GM21786 (cell line): ENCODE measurements at regions not wholly inside any gene's neighbourhood (a gene's known extent, or its start where the extent isn't known, plus 50 kb on each side); places are given as distances from the start of the nearest gene placed in this dataset.

Source experiments
- ATAC-seq: cut with Tn5 transposase; IDR thresholded peaks from one replicate; pipeline ENCODE4 v1.9.1; 2021; ENCODE audit not compliant: unreplicated experiment

GRCh38 chr3:28087591-28087990 lies 153.8 kb upstream of the CMC1 start:
- no peak for ATAC-seq

DNA sequence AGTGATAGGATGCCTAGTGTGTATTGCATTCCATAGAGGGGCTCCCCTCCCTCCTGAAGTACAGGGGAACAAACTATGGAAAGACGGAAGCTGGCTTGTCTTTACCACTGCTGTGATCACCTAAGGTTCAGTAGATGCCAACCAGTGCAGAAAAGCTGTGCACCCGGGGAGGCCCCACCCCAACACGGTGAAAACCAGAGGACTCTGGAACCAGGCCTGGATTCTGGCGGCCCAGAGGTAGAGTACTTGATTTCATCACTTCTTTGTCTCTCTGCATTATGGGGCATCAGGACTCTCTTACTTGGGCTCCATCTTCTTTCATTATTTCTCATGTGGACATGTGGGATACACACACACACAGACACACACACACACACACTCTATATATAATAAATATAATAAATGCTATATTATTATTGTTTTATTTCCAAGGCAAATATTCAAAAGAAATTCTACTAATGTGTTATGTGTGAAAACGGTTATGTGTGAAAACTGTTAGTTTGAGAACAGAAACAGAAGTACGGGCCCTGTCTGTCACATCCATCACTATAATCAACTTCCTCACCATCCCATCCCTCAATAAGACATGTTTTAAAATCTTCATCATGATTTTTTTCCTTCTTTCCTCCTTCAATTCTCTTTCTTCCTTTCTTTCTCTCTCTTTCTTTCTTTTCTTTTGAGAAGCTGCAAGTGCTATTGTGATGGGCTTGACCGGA lies 152.4 kb upstream of the CMC1 start:
- ATAC-seq = no peak

DNA sequence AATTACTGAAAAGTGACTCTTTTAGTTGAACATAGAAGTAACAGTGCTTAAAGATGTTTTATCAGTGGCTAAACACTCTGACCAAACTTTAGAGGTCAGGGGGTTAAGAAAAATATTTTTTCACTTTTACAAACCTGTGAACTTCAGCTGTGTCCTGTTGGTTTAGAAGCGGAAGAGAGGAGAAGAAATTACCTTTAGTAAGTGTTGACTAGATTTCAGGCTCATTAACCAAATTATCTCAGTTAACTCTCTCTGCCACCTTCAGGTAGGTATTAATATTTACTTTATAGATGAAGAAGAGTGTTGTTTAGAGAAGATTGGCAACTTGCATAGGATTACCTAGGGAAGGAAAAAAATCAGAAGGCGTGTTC lies 151.9 kb upstream of the CMC1 start:
- no peak for ATAC-seq

GRCh38 chr3:28099296-28099695 lies 142.1 kb upstream of the CMC1 start:
- no peak for ATAC-seq

DNA sequence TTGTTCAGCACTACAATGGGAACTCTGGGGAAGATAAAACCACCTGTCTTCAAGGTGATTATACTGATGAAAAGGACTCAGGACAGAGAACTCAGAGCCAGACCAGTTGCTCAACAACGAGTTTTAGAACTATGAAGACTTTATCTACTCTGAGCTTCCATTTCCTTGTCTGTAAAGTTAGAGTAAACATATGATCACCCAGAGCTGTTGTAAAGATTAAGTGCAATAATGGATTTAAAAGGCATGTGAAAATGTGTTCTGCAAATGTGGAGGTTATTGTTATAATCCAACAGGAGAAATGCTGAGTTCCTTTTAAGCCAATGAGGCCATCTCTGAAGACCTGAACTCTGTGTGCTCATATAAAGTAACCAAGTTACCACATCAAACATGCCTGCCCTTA lies 139.7 kb upstream of the CMC1 start:
- no peak for ATAC-seq

GRCh38 chr3:28103861-28104260 lies 137.6 kb upstream of the CMC1 start:
- no peak for ATAC-seq

- ATAC-seq = no peak
Measured at GRCh38 chr3:28104896-28105534, 136.4 kb upstream of the CMC1 start.

- no peak for ATAC-seq
Measured at GRCh38 chr3:28109829-28110228, 131.6 kb upstream of the CMC1 start.

DNA sequence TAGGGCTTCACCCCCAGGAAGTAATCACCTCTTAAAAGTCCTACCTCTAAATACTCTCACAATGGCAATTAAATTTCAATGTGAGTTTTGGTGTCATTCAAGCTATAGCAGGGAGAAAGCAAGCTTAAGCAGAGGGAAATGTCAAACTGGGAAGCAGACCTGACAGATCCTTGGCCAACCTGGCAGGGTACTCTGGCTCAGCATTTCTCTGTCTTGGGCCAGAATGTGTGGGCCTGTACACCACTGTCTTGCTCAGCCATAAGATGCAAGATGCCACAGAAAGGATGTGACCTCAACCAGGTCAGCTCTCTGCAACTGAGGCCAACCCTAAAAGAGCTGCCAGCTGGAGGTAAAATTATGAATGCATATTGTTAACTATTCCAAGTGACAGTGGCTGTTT lies 130.6 kb upstream of the CMC1 start:
- ATAC-seq = no peak

- no peak for ATAC-seq
Measured at GRCh38 chr3:28114893-28115292, 126.5 kb upstream of the CMC1 start.

DNA sequence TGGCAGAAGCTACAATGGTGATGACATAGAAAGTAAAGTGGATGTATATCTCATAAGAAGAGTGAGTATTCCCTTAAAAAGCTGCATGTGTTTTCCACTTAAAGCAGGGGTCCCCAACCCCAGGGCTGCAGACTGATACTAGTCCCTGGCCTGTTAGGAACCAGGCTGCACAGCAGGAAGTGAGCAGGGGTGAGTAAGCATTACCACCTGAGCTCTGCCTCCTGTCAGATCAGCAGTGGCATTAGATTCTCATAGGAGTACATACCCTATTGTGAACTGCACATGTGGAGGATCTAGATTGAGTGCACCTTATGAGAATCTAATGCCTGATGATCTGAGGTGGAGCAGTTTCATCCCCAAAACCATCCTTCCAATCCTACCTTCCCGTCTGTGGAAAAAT lies 126.1 kb upstream of the CMC1 start:
- ATAC-seq = no peak

DNA sequence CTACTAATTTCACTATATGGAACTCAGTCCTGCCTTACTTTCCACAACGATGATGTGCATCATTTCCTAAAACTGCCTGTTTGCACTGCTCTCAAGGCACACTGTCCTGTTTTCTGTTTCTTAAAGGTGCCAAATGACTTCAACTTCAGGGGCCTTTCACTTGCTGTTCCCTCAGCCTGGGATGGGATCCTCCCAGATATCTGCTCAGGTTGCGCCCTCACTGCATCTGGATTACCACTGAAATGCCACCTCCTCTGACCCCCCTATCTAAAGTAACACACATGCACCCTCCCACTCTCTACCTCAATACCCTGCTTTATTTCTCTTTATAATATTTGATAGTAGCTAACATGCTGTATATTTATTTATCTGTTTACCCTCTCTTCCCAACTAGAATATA lies 123.8 kb upstream of the CMC1 start:
- no peak for ATAC-seq

- no peak for ATAC-seq
Measured at GRCh38 chr3:28118087-28118486, 123.3 kb upstream of the CMC1 start.

DNA sequence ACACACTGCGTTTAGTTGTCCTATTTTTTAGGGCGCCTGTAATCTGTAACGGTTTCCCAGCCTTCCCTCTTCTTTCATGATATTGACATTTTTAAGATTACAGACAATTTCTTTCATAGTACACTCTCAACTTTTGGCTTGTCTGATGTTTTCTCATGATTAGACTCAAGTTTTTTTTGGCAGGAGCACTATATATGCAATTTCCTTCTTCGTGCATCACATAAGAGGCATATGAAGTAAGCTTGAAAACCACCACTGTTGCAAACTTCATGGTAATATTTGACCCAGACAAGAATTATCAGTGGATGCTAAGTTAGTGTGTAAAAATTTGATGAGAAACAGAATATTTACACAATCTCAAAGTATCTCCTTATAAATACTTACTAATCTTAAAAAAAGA lies 119.2 kb upstream of the CMC1 start:
- no peak for ATAC-seq

GRCh38 chr3:28124882-28125281 lies 116.5 kb upstream of the CMC1 start:
- no peak for ATAC-seq

GRCh38 chr3:28125342-28125741 lies 116.1 kb upstream of the CMC1 start:
- ATAC-seq = no peak

- ATAC-seq = no peak
Measured at GRCh38 chr3:28130836-28131235, 110.6 kb upstream of the CMC1 start.

DNA sequence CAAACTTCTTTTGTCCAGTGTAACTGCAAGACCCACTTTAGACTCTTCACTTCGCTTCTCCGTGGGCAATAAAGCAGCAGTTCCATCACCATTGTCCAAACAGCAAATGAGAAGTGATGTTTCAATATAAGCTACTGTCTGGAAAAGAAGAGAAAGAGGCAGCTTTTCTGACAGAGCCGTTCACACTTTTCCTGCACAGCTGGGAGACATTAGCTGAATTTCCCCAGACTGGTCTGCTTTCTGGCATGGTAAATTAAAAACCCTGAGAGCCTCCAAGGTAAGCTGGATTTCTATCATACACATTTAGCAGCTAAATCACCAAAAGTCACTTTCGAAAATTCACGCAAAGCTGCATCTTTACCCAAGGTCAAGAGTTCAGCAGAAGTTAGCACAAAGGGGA lies 108.5 kb upstream of the CMC1 start:
- ATAC-seq = no peak

DNA sequence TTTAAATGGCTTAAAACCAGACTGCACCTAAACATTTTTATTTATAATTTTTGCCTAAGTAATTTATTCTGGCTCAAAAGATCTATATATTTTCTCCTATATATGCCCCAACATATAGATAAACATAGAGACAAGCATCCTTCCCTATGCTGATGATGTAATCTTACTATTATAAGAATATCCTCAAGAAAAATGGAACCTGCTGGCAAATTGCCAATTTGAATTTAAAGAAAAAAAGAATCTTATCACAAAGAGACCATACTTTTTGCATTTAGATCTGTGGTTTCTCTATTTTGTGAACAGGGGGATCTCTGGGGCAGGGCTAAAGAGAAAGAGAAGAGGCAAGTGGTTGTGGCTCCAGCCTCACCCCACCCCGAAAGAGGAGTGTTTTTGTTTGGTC lies 107.2 kb upstream of the CMC1 start:
- ATAC-seq = no peak

DNA sequence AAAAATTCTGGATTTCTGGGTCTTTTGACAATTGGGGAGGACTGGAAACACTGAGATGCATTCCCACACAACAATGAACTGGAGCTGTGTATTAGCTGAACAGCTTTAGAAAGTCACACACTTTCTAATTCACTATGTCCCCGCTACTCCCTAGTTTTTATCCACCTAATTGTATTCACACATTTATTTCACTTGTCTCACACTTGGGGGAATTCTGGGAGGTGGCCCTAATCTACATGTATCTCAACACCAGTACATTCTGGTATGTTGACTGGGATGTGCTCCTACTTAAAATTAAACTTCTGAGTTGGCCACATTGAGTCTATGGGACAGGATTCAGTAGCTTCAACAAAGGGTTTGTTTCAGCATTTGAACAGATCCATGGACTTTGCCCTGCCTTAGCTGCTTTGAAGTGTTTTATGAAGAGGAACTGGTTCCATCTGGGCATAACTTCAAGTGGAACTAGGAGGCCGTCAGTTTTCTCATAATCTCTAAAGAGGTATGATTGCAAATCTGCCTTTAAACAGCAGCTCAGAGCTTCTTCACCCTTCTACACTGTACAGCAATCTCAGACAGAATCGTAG lies 106.5 kb upstream of the CMC1 start:
- ATAC-seq = no peak

GRCh38 chr3:28136607-28137216 lies 104.7 kb upstream of the CMC1 start:
- ATAC-seq = no peak

DNA sequence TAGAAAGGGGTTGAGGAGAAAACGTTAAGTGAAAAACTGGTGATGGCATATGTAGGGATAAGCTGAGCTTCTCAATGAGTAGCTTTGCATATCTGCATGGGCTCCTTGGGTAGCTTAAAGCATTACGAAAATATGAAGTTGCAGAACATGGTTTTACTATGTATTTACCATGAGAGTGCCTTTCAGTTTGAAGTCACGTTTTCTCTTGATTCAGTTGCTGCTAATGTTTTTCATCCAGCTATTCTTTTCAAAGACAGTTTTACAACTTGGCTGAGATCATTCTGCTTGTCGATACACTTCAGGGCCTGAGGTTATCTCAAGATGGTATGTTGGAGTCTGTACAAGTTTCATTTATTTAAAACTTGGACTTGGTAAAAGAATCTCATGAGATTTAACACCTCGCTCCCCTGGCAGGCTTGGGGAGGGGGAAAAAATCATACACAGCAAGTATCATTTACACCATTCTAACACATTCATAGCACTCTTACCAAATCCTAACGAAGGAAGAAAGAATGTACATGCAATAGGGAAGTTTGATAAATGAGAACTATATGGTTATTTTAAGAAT lies 103.3 kb upstream of the CMC1 start:
- no peak for ATAC-seq
